HCT116 (cell line): ENCODE measurements at regions not wholly inside any gene's neighbourhood (a gene's known extent, or its start where the extent isn't known, plus 50 kb on each side); places are given as distances from the start of the nearest gene placed in this dataset.

Experiments used
- ATAC-seq: fragments of 200-7000 bp; cut with Tn5 transposase; 2 replicates; pipeline ENCODE4 v1.9.1; 2020; ENCODE audit warnings: mild to moderate bottlenecking, moderate library complexity
- BruUV-seq: library from RNA; stranded (reverse); fragments of 400-500 nt; replicated peaks from 2 replicates; lab custom pipeline; 2021; lab: Mats Ljungman, UMichigan
- CTCF ChIA-PET: fragments of 300-600 bp; sonication (Branson Sonifier 250); formaldehyde crosslinking; loops from one replicate; lab custom pipeline; 2021; ENCODE audit warnings: antibody characterized with exemption; lab: Charles Lee
- POLR2A ChIA-PET: fragments of 300-600, 350-600 bp; sonication (Branson Sonifier 250); formaldehyde crosslinking; loops from one replicate; lab custom pipeline; 2021; ENCODE audit warnings: antibody characterized with exemption; lab: Charles Lee
- RAD21 ChIA-PET, 2 experiments: fragments of 300-600 bp; sonication (Branson Sonifier 250); formaldehyde crosslinking; loops; one replicate each; lab custom pipeline; 2023; ENCODE audit warnings: low total read pairs in 2 of 2; ENCODE audit not compliant: uncharacterized antibody in 2 of 2, unreplicated experiment in 2 of 2, low non-redundant PET in 1 of 2; lab: Charles Lee
- DNase-seq: peaks from one replicate; pipeline ENCODE4 v3.0.0-alpha.2; 2010; ENCODE audit warnings: low read depth, low spot score
- H2AFZ ChIP-seq: fragments of 200-600 bp; shearing (Covaris generic), sonication (generic); 2 replicates; pipeline ENCODE4 v1.6.1; 2017; ENCODE audit warnings: low read depth, mixed run types, mixed read lengths, antibody characterized with exemption, low read length; ENCODE audit not compliant: poor library complexity, severe bottlenecking
- H3K27ac ChIP-seq: 2 replicates; pipeline ENCODE4 v1.5.1; 2012; ENCODE audit warnings: low read depth, low read length
- H3K27me3 ChIP-seq: fragments of 200-600 bp; sonication (generic); 2 replicates; pipeline ENCODE4 v1.6.1; 2016; ENCODE audit warnings: mixed run types, low read length, mixed read lengths; ENCODE audit not compliant: insufficient read depth
- H3K36me3 ChIP-seq, 2 experiments: fragments of 200-500 bp in 1 of 2; fragments of 200-600 bp in 1 of 2; sonication (Bioruptor generic) in 1 of 2; sonication (generic) in 1 of 2; 2 replicates each; pipeline versions ENCODE4 v1.5.1 to v1.6.1; 2014 to 2016; ENCODE audit warnings: low read length in 2 of 2, inconsistent platforms in 1 of 2, mixed read lengths in 1 of 2, mixed run types in 1 of 2; ENCODE audit not compliant: insufficient read depth in 2 of 2, control insufficient read depth in 1 of 2
- H3K4me1 ChIP-seq, 2 experiments: fragments of 200-600 bp in 1 of 2; sonication (generic) in 1 of 2; 2 replicates each; pipeline versions ENCODE4 v1.5.1 to v1.6.1; 2012 to 2017; ENCODE audit warnings: low read length in 2 of 2, inconsistent platforms in 1 of 2, mild to moderate bottlenecking in 1 of 2, mixed read lengths in 1 of 2, mixed run types in 1 of 2, moderate library complexity in 1 of 2; ENCODE audit not compliant: insufficient read depth in 2 of 2, control insufficient read depth in 1 of 2
- H3K4me2 ChIP-seq: fragments of 200-600 bp; sonication (generic); 2 replicates; pipeline ENCODE4 v1.6.1; 2017; ENCODE audit warnings: mixed run types, low read length, mixed read lengths
- H3K4me3 ChIP-seq, 2 experiments: fragments of 200-600 bp in 1 of 2; sonication (generic) in 1 of 2; replicated peaks in 1 of 2; 2 replicates each; pipeline ENCODE4 v1.5.1; 2011 to 2016; ENCODE audit warnings: low read length in 2 of 2, control low read depth in 1 of 2, low read depth in 1 of 2, mild to moderate bottlenecking in 1 of 2, mixed read lengths in 1 of 2, mixed run types in 1 of 2
- H3K79me2 ChIP-seq: fragments of 200-600 bp; sonication (generic); 2 replicates; pipeline ENCODE4 v1.6.1; 2017; ENCODE audit warnings: mild to moderate bottlenecking, mixed run types, low read length, moderate library complexity, mixed read lengths; ENCODE audit not compliant: insufficient read depth
- H3K9ac ChIP-seq: fragments of 200-600 bp; sonication (generic); 2 replicates; pipeline ENCODE4 v1.6.1; 2016; ENCODE audit warnings: low read length, mixed read lengths
- H3K9me2 ChIP-seq: fragments of 200-600 bp; sonication (generic), shearing (Covaris generic); 2 replicates; pipeline ENCODE4 v1.6.1; 2017; ENCODE audit warnings: mixed run types, mild to moderate bottlenecking, moderate library complexity; ENCODE audit not compliant: insufficient read depth
- H3K9me3 ChIP-seq, 2 experiments: fragments of 200-500 bp in 1 of 2; fragments of 200-600 bp in 1 of 2; sonication (Bioruptor generic) in 1 of 2; sonication (generic) in 1 of 2; 2 replicates each; pipeline ENCODE4 v1.6.1; 2014 to 2017; ENCODE audit warnings: low read length in 2 of 2, mixed read lengths in 2 of 2, inconsistent platforms in 1 of 2, low read depth in 1 of 2, mild to moderate bottlenecking in 1 of 2, mixed run types in 1 of 2, moderate library complexity in 1 of 2; ENCODE audit not compliant: control insufficient read depth in 1 of 2, insufficient read depth in 1 of 2
- H4K20me1 ChIP-seq: fragments of 200-600 bp; sonication (generic), shearing (Covaris generic); 2 replicates; pipeline ENCODE4 v1.6.1; 2017; ENCODE audit warnings: mixed run types, mild to moderate bottlenecking, moderate library complexity; ENCODE audit not compliant: insufficient read depth
- ATF3 ChIP-seq: IDR thresholded peaks from 2 replicates; pipeline ENCODE4 v1.6.1; 2012
- CBX3 ChIP-seq: IDR thresholded peaks from 2 replicates; pipeline ENCODE4 v1.6.1; 2012; ENCODE audit warnings: low read depth
- CEBPB ChIP-seq: IDR thresholded peaks from 2 replicates; pipeline ENCODE4 v1.6.1; 2012; ENCODE audit warnings: low read depth
- CTCF ChIP-seq, 3 experiments: fragments of 200-600 bp in 1 of 3; sonication (generic) in 1 of 3; IDR thresholded peaks in 2 of 3; conservative IDR thresholded peaks in 1 of 3; 2 replicates each; pipeline ENCODE4 v1.5.1; 2012 to 2017; ENCODE audit warnings: low read depth in 2 of 3, low read length in 2 of 3, antibody characterized with exemption in 1 of 3, borderline replicate concordance in 1 of 3, control low read depth in 1 of 3, mild to moderate bottlenecking in 1 of 3, mixed read lengths in 1 of 3, mixed run types in 1 of 3, moderate library complexity in 1 of 3; ENCODE audit not compliant: insufficient read depth in 1 of 3
- EGR1 ChIP-seq: IDR thresholded peaks from 2 replicates; pipeline ENCODE4 v1.6.1; 2012; ENCODE audit warnings: low read depth
- ELF1 ChIP-seq: IDR thresholded peaks from 2 replicates; pipeline ENCODE4 v1.6.1; 2012; ENCODE audit warnings: low read depth, borderline replicate concordance
- EZH2 ChIP-seq: fragments of 200-600 bp; sonication (generic); IDR thresholded peaks from 2 replicates; pipeline ENCODE4 v1.6.1; 2017; ENCODE audit warnings: antibody characterized with exemption, mixed run types
- EZH2phosphoT487 ChIP-seq: fragments of 200-600 bp; IDR thresholded peaks from 2 replicates; pipeline ENCODE4 v1.6.1; 2018; ENCODE audit warnings: antibody characterized with exemption, borderline replicate concordance
- FOSL1 ChIP-seq: IDR thresholded peaks from 2 replicates; pipeline ENCODE4 v1.6.1; 2012; ENCODE audit warnings: low read depth
- JUND ChIP-seq: IDR thresholded peaks from 2 replicates; pipeline ENCODE4 v1.6.1; 2012
- POLR2A ChIP-seq: IDR thresholded peaks from 2 replicates; pipeline ENCODE4 v1.7.0; 2011; ENCODE audit warnings: borderline replicate concordance; ENCODE audit not compliant: insufficient read depth, insufficient read length; ENCODE audit errors: extremely low read depth
- POLR2AphosphoS5 ChIP-seq: IDR thresholded peaks from 2 replicates; pipeline ENCODE4 v1.6.1; 2011; ENCODE audit warnings: mild to moderate bottlenecking, low read depth, low read length, moderate library complexity
- RAD21 ChIP-seq: IDR thresholded peaks from 2 replicates; pipeline ENCODE4 v1.6.1; 2012; ENCODE audit warnings: low read depth, mild to moderate bottlenecking
- SIN3A ChIP-seq: IDR thresholded peaks from 2 replicates; pipeline ENCODE4 v1.6.1; 2012; ENCODE audit warnings: low read depth
- SP1 ChIP-seq: IDR thresholded peaks from 2 replicates; pipeline ENCODE4 v1.6.1; 2012; ENCODE audit warnings: low read depth
- SRF ChIP-seq: IDR thresholded peaks from 2 replicates; pipeline ENCODE4 v1.6.1; 2012; ENCODE audit warnings: low read depth
- TCF7L2 ChIP-seq: IDR thresholded peaks from 2 replicates; pipeline ENCODE4 v1.7.0; 2011; ENCODE audit warnings: borderline replicate concordance, inconsistent platforms; ENCODE audit not compliant: insufficient read depth, insufficient read length; ENCODE audit errors: extremely low read depth
- YY1 ChIP-seq: IDR thresholded peaks from 2 replicates; pipeline ENCODE4 v1.6.1; 2011; ENCODE audit warnings: low read length, low read depth, moderate library complexity, mild to moderate bottlenecking; ENCODE audit not compliant: insufficient replicate concordance; ENCODE audit errors: extremely low read depth
- ZFX ChIP-seq: fragments of 450-650 bp; IDR thresholded peaks from 2 replicates; pipeline ENCODE4 v1.6.1; 2017
- ZNF274 ChIP-seq: fragments of 200-500 bp; sonication (Bioruptor generic); IDR thresholded peaks from 2 replicates; pipeline ENCODE4 v1.6.1; 2014; ENCODE audit warnings: mild to moderate bottlenecking, low read depth, low read length, inconsistent platforms
- intact Hi-C: fragments of 100-400 bp; cut with micrococcal nuclease; formaldehyde crosslinking; loops from 2 replicates; pipeline ENCODE4 v1.10.0; 2022
- TF ChIP-seq, protein P1 (sequence below): IDR thresholded peaks from 2 replicates; pipeline ENCODE4 v1.6.1; 2012

DNA sequence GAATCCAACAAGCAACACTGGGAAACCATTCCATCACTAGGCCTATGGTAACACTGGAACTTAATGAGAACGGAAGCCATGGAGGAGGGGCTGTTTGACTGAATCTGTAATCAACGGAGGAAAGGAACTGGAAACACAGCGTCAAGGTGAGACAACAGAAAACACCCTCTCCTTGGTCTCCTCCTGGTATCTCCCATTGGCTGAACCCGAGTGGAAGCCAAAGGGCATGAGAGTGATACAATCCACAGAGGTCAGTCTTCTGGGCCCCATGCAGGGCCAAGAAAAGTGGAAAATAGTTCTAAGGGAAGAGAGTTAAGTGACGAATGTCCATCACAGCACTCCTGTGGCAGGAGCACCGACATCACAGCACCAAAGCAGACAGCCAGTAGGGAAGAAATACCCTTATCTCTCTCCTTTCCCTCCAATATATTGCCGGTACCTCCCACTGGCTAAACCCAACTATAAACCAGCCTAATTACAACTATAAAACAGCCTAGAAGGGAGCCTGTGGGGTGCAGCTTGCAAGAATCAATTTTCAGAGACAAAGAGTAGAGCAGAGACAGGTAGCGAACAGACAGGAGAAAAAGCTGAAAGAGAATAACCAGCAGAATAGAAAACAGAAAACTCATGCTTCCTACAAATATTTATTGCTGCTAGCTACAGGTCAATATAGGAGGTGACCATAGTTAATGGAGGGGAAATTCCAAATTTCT is 107.4 kb upstream of the IFNE start:
- TF ChIP-seq, protein P1, sequence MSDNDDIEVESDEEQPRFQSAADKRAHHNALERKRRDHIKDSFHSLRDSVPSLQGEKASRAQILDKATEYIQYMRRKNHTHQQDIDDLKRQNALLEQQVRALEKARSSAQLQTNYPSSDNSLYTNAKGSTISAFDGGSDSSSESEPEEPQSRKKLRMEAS: no peak; the same call in 1 of the 2 replicates
- TF ChIP-seq JUND (peak; percentile 7; the same call in 1 of the 2 replicates), EZH2phosphoT487 (no peak), ZFX (no peak), EGR1 (no peak), SP1 (peak; percentile 56), ATF3 (no peak), POLR2AphosphoS5 (peak; percentile 70), EZH2 (no peak), POLR2A (no peak), SRF (no peak), ZNF274 (no peak), CTCF (IDR thresholded peaks at IDR 0.05 in 2 of 3, conservative IDR thresholded peaks at IDR 0.05 in 1 of 3; ENCODE audit: borderline replicate concordance in 1 of 3, insufficient read depth in 1 of 3, low read depth in 2 of 3, low read length in 2 of 3) (no peak), ELF1 (no peak), CEBPB (no peak; the same call in 1 of the 2 replicates), CBX3 (no peak), RAD21 (no peak), SIN3A (peak; percentile 31; the same call in 1 of the 2 replicates), YY1 (no peak), TCF7L2 (no peak), FOSL1 (no peak)
- DNase-seq (peak; percentile 60), ATAC-seq (peak; percentile 59)
- Histone ChIP-seq H3K9me2 (no peaks in the 10 kb centered on the region), H2AFZ (no peak overlapping the region), H3K27ac (peak overlapping the region; percentile 99), H3K36me3 (peaks cover 2 to 43% of the 10 kb centered on the region in 2 experiments; a peak in 3 of 4 replicates), H3K4me2 (peak overlapping the region; percentile 79), H3K4me1 (peaks cover 82 to 99% of the 10 kb centered on the region in 2 experiments), H3K27me3 (no peaks in the 10 kb centered on the region), H3K4me3 (peak overlapping the region; percentile 51 to 66), H3K9ac (peak overlapping the region; percentile 87), H3K79me2 (peaks cover 100% of the 10 kb centered on the region), H4K20me1 (no peaks in the 10 kb centered on the region), H3K9me3 (no peaks in the 10 kb centered on the region)
- RAD21 ChIA-PET: interaction anchor here in 1 of 2 experiments (0.6 kb wide), 1 partner anchor 201 kb away, joined by 5 read pairs; no protein-coding TSS in a partner anchor
- intact Hi-C loops: loop anchor here (1.0 to 5.0 kb wide), 3 partner anchors 87 to 198 kb away; no protein-coding TSS in a partner anchor
- CTCF ChIA-PET: interaction anchor here (0.8 to 1.0 kb wide), 2 partner anchors 124 to 197 kb away, joined by 3 read pairs; no protein-coding TSS in a partner anchor
- TSS peak; percentile 62 for BruUV-seq
- POLR2A ChIA-PET: interaction anchor here (0.9 to 3.6 kb wide), 18 partner anchors 8 to 199 kb away, joined by 3 to 44 read pairs (median 7); no protein-coding TSS in a partner anchor
